NCI-H146 treated with DMSO at 0.1 percent for 48 hours (cell line): ENCODE measurements at regions not wholly inside any gene's neighbourhood (a gene's known extent, or its start where the extent isn't known, plus 50 kb on each side); places are given as distances from the start of the nearest gene placed in this dataset.

Source experiments
- DNase-seq: peaks from one replicate; lab custom pipeline; 2025; ENCODE audit not compliant: unreplicated experiment; lab: John Stamatoyannopoulos, UW

DNA sequence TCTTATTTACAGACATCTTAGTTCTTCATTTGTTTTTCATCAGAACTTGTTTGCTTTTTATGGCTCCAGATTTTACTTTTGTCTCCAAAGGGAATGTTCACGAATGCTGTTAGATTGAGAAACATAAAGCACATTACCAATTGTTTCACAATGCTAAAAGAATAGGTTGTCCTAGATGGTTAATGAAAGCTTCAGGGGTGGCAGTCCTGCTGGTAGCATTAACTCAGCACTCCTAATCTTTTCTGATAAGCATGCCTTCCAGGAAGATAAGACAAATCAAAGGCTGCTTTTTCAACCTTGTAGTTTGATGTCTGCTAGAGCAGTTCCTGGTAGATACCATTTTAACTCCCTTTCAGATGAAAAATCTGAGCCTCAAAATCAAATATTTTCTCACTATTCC is 619.4 kb downstream of the PYDC2 start:
- DNase-seq = no peak

GRCh38 chr3:192082730-192083660 is 622.0 kb downstream of the PYDC2 start:
- DNase-seq = no peak
